ENCODE measurements at regions not wholly inside any gene's neighbourhood (a gene's known extent, or its start where the extent isn't known, plus 50 kb on each side); places are given as distances from the start of the nearest gene placed in this dataset.

- TF ChIP-seq CTCF (IDR thresholded peaks at IDR 0.05) (no peak), POLR2A (IDR thresholded peaks at IDR 0.05) (no peak)
These were observed 93.6 kb downstream of the NCR2 start for GRCh38 chr6:41428996-41429421.

Measured in esophagus squamous epithelium (tissue), 4 donors.